CD14-positive monocyte (primary cell): ENCODE measurements at regions not wholly inside any gene's neighbourhood (a gene's known extent, or its start where the extent isn't known, plus 50 kb on each side); places are given as distances from the start of the nearest gene placed in this dataset.

Experiments used
- DNase-seq, 3 donors: peaks; one replicate each; pipeline ENCODE4 v3.0.0-alpha.2; 2011 to 2022
- H2AFZ ChIP-seq: 2 replicates; pipeline ENCODE4 v1.6.0; 2012; ENCODE audit warnings: mild to moderate bottlenecking, low read depth, low read length, inconsistent platforms; ENCODE audit not compliant: insufficient read depth, poor library complexity, severe bottlenecking
- H3K27ac ChIP-seq, 2 donors: 1 replicate in 1 of 2; 2 replicates in 1 of 2; pipeline ENCODE4 v1.5.1; 2012 to 2013; ENCODE audit warnings: low read length in 2 of 2, control low read depth in 1 of 2, inconsistent platforms in 1 of 2, low read depth in 1 of 2, mild to moderate bottlenecking in 1 of 2
- H3K27me3 ChIP-seq, 2 donors: one replicate each; pipeline versions ENCODE4 v1.6.0 to v1.6.1; 2011 to 2013; ENCODE audit warnings: low read length in 2 of 2; ENCODE audit not compliant: control insufficient read depth in 2 of 2, insufficient read depth in 2 of 2
- H3K36me3 ChIP-seq, 2 donors: replicated peaks in 1 of 2; 1 replicate in 1 of 2; 2 replicates in 1 of 2; pipeline versions ENCODE4 v1.5.1 to v1.6.1; 2012 to 2013; ENCODE audit warnings: low read length in 2 of 2, control low read depth in 1 of 2, inconsistent platforms in 1 of 2, mild to moderate bottlenecking in 1 of 2; ENCODE audit not compliant: insufficient read depth in 2 of 2, control insufficient read depth in 1 of 2
- H3K4me1 ChIP-seq, 2 donors: 1 replicate in 1 of 2; 2 replicates in 1 of 2; pipeline versions ENCODE4 v1.5.1 to v1.6.1; 2012 to 2013; ENCODE audit warnings: low read length in 2 of 2, control low read depth in 1 of 2, inconsistent platforms in 1 of 2, mild to moderate bottlenecking in 1 of 2, moderate library complexity in 1 of 2; ENCODE audit not compliant: insufficient read depth in 2 of 2, control insufficient read depth in 1 of 2
- H3K4me2 ChIP-seq: replicated peaks from 2 replicates; pipeline ENCODE3; 2012; ENCODE audit warnings: low read length, moderate library complexity, mild to moderate bottlenecking; ENCODE audit not compliant: poor library complexity, severe bottlenecking; ENCODE audit errors: extremely low read depth
- H3K4me3 ChIP-seq, 3 experiments: fragments of 200-600 bp in 1 of 3; sonication (generic) in 1 of 3; replicated peaks in 1 of 3; 1 replicate in 2 of 3; 2 replicates in 1 of 3; pipeline ENCODE4 v1.5.1; 2011 to 2013; ENCODE audit warnings: low read length in 3 of 3, mild to moderate bottlenecking in 3 of 3, control low read depth in 2 of 3, low read depth in 2 of 3, inconsistent platforms in 1 of 3, moderate library complexity in 1 of 3
- H3K79me2 ChIP-seq: 2 replicates; pipeline ENCODE4 v1.6.0; 2012; ENCODE audit warnings: mild to moderate bottlenecking, control low read depth, inconsistent platforms, low read length, moderate library complexity; ENCODE audit not compliant: insufficient read depth
- H3K9ac ChIP-seq: 2 replicates; pipeline ENCODE4 v1.6.0; 2017; ENCODE audit warnings: low read length, mild to moderate bottlenecking; ENCODE audit not compliant: insufficient read depth, poor library complexity, severe bottlenecking
- H3K9me3 ChIP-seq, 2 donors: replicated peaks in 1 of 2; 1 replicate in 1 of 2; 2 replicates in 1 of 2; pipeline versions ENCODE4 v1.5.1 to v1.6.1; 2012 to 2013; ENCODE audit warnings: low read length in 2 of 2, control low read depth in 1 of 2; ENCODE audit not compliant: control insufficient read depth in 1 of 2, insufficient read depth in 1 of 2
- H4K20me1 ChIP-seq: 2 replicates; pipeline ENCODE4 v1.6.0; 2012; ENCODE audit warnings: mild to moderate bottlenecking, low read length, control low read depth, moderate library complexity; ENCODE audit not compliant: insufficient read depth
- H3K27ac Mint-ChIP-seq, 7 donors: one replicate each; pipeline ENCODE4 v1.8.0; 2020; ENCODE audit warnings: mild to moderate bottlenecking in 7 of 7, mixed read lengths in 7 of 7, moderate library complexity in 6 of 7, inconsistent platforms in 2 of 7
- H3K27me3 Mint-ChIP-seq, 3 donors: one replicate each; pipeline ENCODE4 v1.8.0; 2021 to 2022; ENCODE audit warnings: low read depth in 3 of 3, mild to moderate bottlenecking in 3 of 3, mixed read lengths in 3 of 3, moderate library complexity in 3 of 3, inconsistent platforms in 1 of 3
- H3K36me3 Mint-ChIP-seq, 2 donors: one replicate each; pipeline ENCODE4 v1.8.0; 2020; ENCODE audit warnings: mixed read lengths in 2 of 2, inconsistent platforms in 1 of 2, mild to moderate bottlenecking in 1 of 2
- H3K4me1 Mint-ChIP-seq: one replicate; pipeline ENCODE4 v1.8.0; 2020; ENCODE audit warnings: mild to moderate bottlenecking, mixed read lengths
- H3K4me3 Mint-ChIP-seq, 2 donors: one replicate each; pipeline ENCODE4 v1.8.0; 2020; ENCODE audit warnings: mild to moderate bottlenecking in 2 of 2, mixed read lengths in 2 of 2, moderate library complexity in 1 of 2
- H3K9me3 Mint-ChIP-seq, 7 donors: one replicate each; pipeline ENCODE4 v1.8.0; 2020 to 2022; ENCODE audit warnings: mixed read lengths in 7 of 7, mild to moderate bottlenecking in 6 of 7, moderate library complexity in 6 of 7, inconsistent platforms in 2 of 7
- CTCF ChIP-seq: fragments of 200-600 bp; IDR thresholded peaks from one replicate; pipeline ENCODE4 v1.8.0; 2022; ENCODE audit warnings: antibody characterized with exemption, mild to moderate bottlenecking
- WGBS: methylation state at CpG from one replicate; pipeline ENCODE4 v1.1.5; 2013; ENCODE audit warnings: missing lambda C conversion rate; ENCODE audit not compliant: insufficient coverage; 5-methylcytosine and 5-hydroxymethylcytosine counted together
- intact Hi-C, 2 donors: fragments of 100-400 bp; cut with micrococcal nuclease; formaldehyde crosslinking; loops; one replicate each; pipeline versions ENCODE4 v1.15.0 to v1.15.1; 2023

- Histone ChIP-seq H3K79me2 (no peaks in the 10 kb centered on the region), H4K20me1 (no peaks in the 10 kb centered on the region), H3K4me1 (peaks cover 27 to 42% of the 10 kb centered on the region in 2 donors), H3K9me3 (no peaks in the 10 kb centered on the region), H3K36me3 (no peaks in the 10 kb centered on the region), H2AFZ (no peak overlapping the region), H3K4me2 (no peak overlapping the region), H3K4me3 (peak overlapping the region in 1 of 3 experiments; percentile 21), H3K27me3 (no peaks in the 10 kb centered on the region), H3K27ac (peak overlapping the region in 1 of 2 donors; percentile 63), H3K9ac (no peak overlapping the region)
- H3K9me3 Mint-ChIP-seq = peaks cover 0 to 5% (median 0%) of the 10 kb centered on the region in 7 donors
- TF ChIP-seq CTCF = no peak
- peaks cover 0 to 2% (median 0%) of the 10 kb centered on the region in 3 donors for H3K27me3 Mint-ChIP-seq
- no peak overlapping the region for H3K4me3 Mint-ChIP-seq
- peak overlapping the region in 1 of 7 donors; percentile 84 for H3K27ac Mint-ChIP-seq
- intact Hi-C loops = no loop called here
- DNase-seq = peak in 1 of 3 donors; percentile 6
- H3K4me1 Mint-ChIP-seq = peaks cover 34% of the 10 kb centered on the region
- peaks cover 0 to 2% of the 10 kb centered on the region in 2 donors for H3K36me3 Mint-ChIP-seq
- WGBS = no CpG with 5 or more reads among the region's 1 CpG
These were observed 178.5 kb upstream of the SETBP1 start for GRCh38 chr18:44502221-44502620.

DNA sequence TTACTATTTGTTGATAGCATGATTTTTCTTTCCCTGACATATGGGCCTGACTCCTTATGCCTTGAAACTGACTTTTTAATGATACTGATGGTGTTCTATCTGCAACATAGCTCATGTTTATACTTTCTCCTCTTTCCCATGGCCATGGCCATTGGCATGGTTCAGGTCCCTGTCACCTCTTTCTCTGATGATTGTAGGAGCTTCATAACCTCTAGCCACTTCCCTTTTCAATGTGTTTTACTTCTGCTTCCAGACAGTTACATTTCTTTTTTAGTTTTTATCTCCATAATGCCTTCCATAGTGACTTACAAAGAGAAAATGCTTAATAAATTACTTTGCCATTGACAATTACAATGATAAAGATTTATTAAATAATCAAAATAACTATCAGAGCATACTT is 177.9 kb upstream of the SETBP1 start:
- Mint-ChIP-seq H3K4me3 (peak overlapping the region in 1 of 2 donors; percentile 4), H3K9me3 (peaks cover 0 to 5% (median 0%) of the 10 kb centered on the region in 7 donors), H3K27me3 (peaks cover 0 to 2% (median 0%) of the 10 kb centered on the region in 3 donors), H3K36me3 (peaks cover 0 to 2% of the 10 kb centered on the region in 2 donors), H3K27ac (peak overlapping the region in 5 of 7 donors; percentile 16 to 84 (median 38)), H3K4me1 (peaks cover 34% of the 10 kb centered on the region)
- DNase-seq = peak; percentile 32 to 52 (median 37)
- no peaks in the 10 kb centered on the region for H3K36me3 ChIP-seq
- peak overlapping the region in 1 of 3 experiments; percentile 21 for H3K4me3 ChIP-seq
- H3K79me2 ChIP-seq = no peaks in the 10 kb centered on the region
- no peaks in the 10 kb centered on the region for H4K20me1 ChIP-seq
- H3K9ac ChIP-seq = no peak overlapping the region
- peak overlapping the region in 1 of 2 donors; percentile 63 for H3K27ac ChIP-seq
- intact Hi-C loops = no loop called here
- H3K9me3 ChIP-seq = no peaks in the 10 kb centered on the region
- no peaks in the 10 kb centered on the region for H3K27me3 ChIP-seq
- no peak overlapping the region for H2AFZ ChIP-seq
- no peak for TF ChIP-seq CTCF
- peaks cover 32 to 47% of the 10 kb centered on the region in 2 donors for H3K4me1 ChIP-seq
- H3K4me2 ChIP-seq = peak overlapping the region; percentile 7
